ENCODE measurements at regions not wholly inside any gene's neighbourhood (a gene's known extent, or its start where the extent isn't known, plus 50 kb on each side); places are given as distances from the start of the nearest gene placed in this dataset.

DNA sequence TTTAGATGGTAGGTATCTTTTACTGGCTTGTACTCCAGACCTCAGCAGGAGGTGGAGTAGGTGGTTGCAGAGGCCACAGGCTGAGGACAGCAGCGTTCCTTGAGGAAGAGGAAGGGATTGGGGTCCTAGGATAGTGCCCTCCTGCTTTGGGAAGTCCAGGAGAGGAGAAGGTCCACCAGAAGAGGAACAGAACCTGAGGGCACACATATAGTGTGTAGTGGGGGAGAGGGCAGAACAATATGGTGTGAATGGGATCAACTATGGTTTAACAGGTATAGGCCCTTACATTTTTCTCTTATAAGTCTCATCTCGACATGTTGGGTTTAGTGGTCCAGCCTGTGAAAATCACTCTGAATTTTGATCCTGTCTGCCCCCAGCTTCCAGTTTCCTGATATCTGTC, 229.1 kb upstream of the ZBED5 start:
- H3K4me3 ChIP-seq (ENCODE audit: low read length), result no peak overlapping the region
- TF ChIP-seq, protein P1, sequence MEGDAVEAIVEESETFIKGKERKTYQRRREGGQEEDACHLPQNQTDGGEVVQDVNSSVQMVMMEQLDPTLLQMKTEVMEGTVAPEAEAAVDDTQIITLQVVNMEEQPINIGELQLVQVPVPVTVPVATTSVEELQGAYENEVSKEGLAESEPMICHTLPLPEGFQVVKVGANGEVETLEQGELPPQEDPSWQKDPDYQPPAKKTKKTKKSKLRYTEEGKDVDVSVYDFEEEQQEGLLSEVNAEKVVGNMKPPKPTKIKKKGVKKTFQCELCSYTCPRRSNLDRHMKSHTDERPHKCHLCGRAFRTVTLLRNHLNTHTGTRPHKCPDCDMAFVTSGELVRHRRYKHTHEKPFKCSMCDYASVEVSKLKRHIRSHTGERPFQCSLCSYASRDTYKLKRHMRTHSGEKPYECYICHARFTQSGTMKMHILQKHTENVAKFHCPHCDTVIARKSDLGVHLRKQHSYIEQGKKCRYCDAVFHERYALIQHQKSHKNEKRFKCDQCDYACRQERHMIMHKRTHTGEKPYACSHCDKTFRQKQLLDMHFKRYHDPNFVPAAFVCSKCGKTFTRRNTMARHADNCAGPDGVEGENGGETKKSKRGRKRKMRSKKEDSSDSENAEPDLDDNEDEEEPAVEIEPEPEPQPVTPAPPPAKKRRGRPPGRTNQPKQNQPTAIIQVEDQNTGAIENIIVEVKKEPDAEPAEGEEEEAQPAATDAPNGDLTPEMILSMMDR (IDR thresholded peaks at IDR 0.05; ENCODE audit: insufficient read depth, low read depth, low read length, missing control alignments), result no peak
- DNase-seq (ENCODE audit: low read depth), result no peak

DNA sequence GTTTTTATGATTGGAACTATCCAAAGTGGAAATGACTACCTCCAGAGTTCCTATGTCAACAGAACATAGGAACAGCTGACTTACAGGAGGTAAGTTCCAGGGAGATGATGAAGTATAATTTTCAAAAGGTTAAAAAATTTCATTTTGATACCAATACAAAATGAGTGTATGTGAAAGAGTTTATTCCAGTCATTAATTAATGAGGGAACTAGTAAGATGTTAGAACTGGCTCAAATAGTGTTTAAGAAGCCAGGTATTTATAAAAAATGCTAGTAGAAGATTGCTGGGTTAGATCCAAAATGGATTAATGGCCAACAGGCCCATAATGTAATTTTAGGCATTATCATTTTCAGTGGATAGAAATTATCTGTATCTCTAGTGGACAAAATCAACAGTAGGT, 227.7 kb upstream of the ZBED5 start:
- no peak for DNase-seq (ENCODE audit: low read depth)
- H3K4me3 ChIP-seq (ENCODE audit: low read length), result no peak overlapping the region
- TF ChIP-seq, protein P1 (IDR thresholded peaks at IDR 0.05; ENCODE audit: insufficient read depth, low read depth, low read length, missing control alignments), result no peak

DNA sequence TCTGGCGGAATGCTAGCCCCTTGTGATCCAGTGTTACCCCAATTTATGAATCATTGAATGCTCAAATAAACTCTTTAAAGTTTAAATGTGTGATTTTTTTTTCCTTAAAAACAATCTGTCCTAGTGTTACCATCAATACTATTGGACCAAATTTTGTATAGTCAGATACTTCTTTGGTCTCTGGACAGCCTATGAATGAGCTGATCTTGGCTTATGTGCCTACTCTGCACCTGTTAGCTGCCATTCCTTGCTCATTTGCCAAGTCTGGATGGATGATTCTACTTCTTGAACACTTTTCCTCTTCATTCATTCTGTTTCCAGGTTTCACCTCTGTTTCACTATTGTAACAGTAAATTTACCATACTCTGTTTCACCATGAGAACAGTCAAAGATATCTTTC, 226.5 kb upstream of the ZBED5 start:
- H3K4me3 ChIP-seq (ENCODE audit: low read length), result no peak overlapping the region
- TF ChIP-seq, protein P1 (IDR thresholded peaks at IDR 0.05; ENCODE audit: insufficient read depth, low read depth, low read length, missing control alignments), result no peak
- no peak for DNase-seq (ENCODE audit: low read depth)

DNA sequence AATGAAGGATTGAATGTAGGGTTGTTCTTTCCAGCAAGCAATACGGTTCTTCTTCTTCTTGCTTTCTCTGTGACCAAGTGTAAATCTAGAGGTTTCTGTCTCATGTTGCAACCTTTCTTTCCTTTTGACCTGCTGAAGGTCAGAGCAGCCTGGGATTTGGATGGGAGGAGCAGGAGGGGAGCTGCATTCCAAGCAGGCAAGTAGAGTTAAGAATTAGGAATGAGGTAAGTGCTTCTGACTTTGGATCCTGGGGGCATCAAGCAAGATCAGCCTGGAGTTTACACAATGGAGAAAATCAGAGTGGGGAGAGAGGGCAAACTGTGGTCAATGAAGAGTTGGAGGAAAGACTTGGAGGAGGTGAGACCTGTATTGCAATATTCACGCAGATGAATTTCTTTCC, 225.6 kb upstream of the ZBED5 start:
- TF ChIP-seq, protein P1 (IDR thresholded peaks at IDR 0.05; ENCODE audit: insufficient read depth, low read depth, low read length, missing control alignments), result no peak
- DNase-seq (ENCODE audit: low read depth), result no peak

DNA sequence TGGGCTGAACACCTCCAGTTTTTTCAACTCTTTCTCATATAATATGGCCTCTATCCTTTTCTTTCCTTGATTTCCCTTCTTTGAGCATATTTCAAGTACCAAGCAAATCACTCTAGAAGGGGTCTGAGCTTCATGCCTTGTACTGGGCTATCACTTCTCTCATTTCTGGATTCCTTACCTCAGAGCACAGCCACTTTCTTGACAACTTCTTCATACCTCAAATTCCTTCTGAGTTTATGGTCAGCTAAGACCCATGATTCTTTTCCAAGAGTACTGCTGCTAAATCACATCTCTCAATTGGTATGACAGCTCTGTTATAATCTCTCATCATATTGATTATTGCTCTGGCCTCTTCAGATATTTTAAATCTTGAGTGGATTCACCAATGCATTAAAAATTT, 224.8 kb upstream of the ZBED5 start:
- no peak overlapping the region for H3K4me3 ChIP-seq (ENCODE audit: low read length)
- TF ChIP-seq, protein P1 (IDR thresholded peaks at IDR 0.05; ENCODE audit: insufficient read depth, low read depth, low read length, missing control alignments), result no peak
- no peak for DNase-seq (ENCODE audit: low read depth)

More for the DNA sequence above, 225.6 kb upstream of the ZBED5 start:
- no peak overlapping the region for H3K4me3 ChIP-seq (ENCODE audit: low read length)

DNA sequence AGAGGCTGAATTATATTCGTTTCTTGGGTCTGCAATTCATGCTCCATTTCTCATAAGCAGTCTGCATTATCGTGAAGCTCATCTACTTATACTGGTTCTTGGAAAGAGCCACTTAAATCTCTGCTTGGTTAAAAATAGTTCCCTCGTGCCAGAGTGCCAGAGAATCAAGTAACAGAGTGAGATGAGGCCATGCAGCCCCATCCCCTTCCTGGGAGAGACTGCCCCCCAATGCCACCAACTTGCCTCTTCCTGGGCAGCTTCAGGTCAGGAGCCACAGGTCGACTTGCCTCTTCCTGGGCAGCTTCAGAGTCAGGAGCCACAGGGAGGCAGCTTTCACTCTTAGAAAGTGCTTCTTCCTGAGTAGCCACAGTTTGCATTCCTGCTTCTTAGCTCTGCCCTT, 223.9 kb upstream of the ZBED5 start:
- H3K4me3 ChIP-seq (ENCODE audit: low read length), result no peak overlapping the region
- DNase-seq (ENCODE audit: low read depth), result no peak
- TF ChIP-seq, protein P1 (IDR thresholded peaks at IDR 0.05; ENCODE audit: insufficient read depth, low read depth, low read length, missing control alignments), result no peak

DNA sequence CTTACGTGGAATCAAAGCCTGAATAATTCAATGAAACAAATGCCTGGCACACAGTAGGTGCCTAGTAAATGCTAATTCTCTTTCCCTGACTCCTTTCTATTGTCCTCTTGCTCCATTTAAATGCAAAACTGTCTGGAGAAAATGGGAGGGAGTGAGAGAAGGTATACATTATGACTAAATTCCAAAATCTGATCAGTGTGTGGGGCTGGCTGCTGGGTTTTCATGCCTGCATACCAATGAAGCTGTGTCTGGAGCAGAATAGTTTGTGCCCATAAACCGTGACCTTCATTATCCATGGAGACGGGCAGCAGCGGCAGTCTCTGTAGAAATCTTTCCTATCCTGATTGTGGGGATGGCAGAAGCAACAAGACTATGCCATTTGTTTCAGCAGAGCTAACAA, 223.4 kb upstream of the ZBED5 start:
- TF ChIP-seq, protein P1 (IDR thresholded peaks at IDR 0.05; ENCODE audit: insufficient read depth, low read depth, low read length, missing control alignments), result no peak
- DNase-seq (ENCODE audit: low read depth), result no peak

More for the DNA sequence above, 223.4 kb upstream of the ZBED5 start:
- H3K4me3 ChIP-seq (ENCODE audit: low read length), result no peak overlapping the region
